HCT116 (cell line): ENCODE measurements at regions not wholly inside any gene's neighbourhood (a gene's known extent, or its start where the extent isn't known, plus 50 kb on each side); places are given as distances from the start of the nearest gene placed in this dataset.

Experiments
- CEBPB ChIP-seq: IDR thresholded peaks from 2 replicates; pipeline ENCODE4 v1.6.1; 2012; ENCODE audit warnings: low read depth
- ELF1 ChIP-seq: IDR thresholded peaks from 2 replicates; pipeline ENCODE4 v1.6.1; 2012; ENCODE audit warnings: low read depth, borderline replicate concordance
- EZH2 ChIP-seq: fragments of 200-600 bp; sonication (generic); IDR thresholded peaks from 2 replicates; pipeline ENCODE4 v1.6.1; 2017; ENCODE audit warnings: antibody characterized with exemption, mixed run types
- EZH2phosphoT487 ChIP-seq: fragments of 200-600 bp; IDR thresholded peaks from 2 replicates; pipeline ENCODE4 v1.6.1; 2018; ENCODE audit warnings: antibody characterized with exemption, borderline replicate concordance
- POLR2A ChIP-seq: IDR thresholded peaks from 2 replicates; pipeline ENCODE4 v1.7.0; 2011; ENCODE audit warnings: borderline replicate concordance; ENCODE audit not compliant: insufficient read depth, insufficient read length; ENCODE audit errors: extremely low read depth
- POLR2AphosphoS5 ChIP-seq: IDR thresholded peaks from 2 replicates; pipeline ENCODE4 v1.6.1; 2011; ENCODE audit warnings: mild to moderate bottlenecking, low read depth, low read length, moderate library complexity
- RAD21 ChIP-seq: IDR thresholded peaks from 2 replicates; pipeline ENCODE4 v1.6.1; 2012; ENCODE audit warnings: low read depth, mild to moderate bottlenecking
- YY1 ChIP-seq: IDR thresholded peaks from 2 replicates; pipeline ENCODE4 v1.6.1; 2011; ENCODE audit warnings: low read length, low read depth, moderate library complexity, mild to moderate bottlenecking; ENCODE audit not compliant: insufficient replicate concordance; ENCODE audit errors: extremely low read depth
- ZFX ChIP-seq: fragments of 450-650 bp; IDR thresholded peaks from 2 replicates; pipeline ENCODE4 v1.6.1; 2017
- ZNF274 ChIP-seq: fragments of 200-500 bp; sonication (Bioruptor generic); IDR thresholded peaks from 2 replicates; pipeline ENCODE4 v1.6.1; 2014; ENCODE audit warnings: mild to moderate bottlenecking, low read depth, low read length, inconsistent platforms
- TF ChIP-seq, protein P1 (sequence below), 3 experiments: fragments of 200-600 bp in 1 of 3; sonication (generic) in 1 of 3; IDR thresholded peaks in 2 of 3; conservative IDR thresholded peaks in 1 of 3; 2 replicates each; pipeline ENCODE4 v1.5.1; 2012 to 2017; ENCODE audit warnings: low read depth in 2 of 3, low read length in 2 of 3, antibody characterized with exemption in 1 of 3, borderline replicate concordance in 1 of 3, control low read depth in 1 of 3, mild to moderate bottlenecking in 1 of 3, mixed read lengths in 1 of 3, mixed run types in 1 of 3, moderate library complexity in 1 of 3; ENCODE audit not compliant: insufficient read depth in 1 of 3
- TF ChIP-seq, protein P2 (sequence below): IDR thresholded peaks from 2 replicates; pipeline ENCODE4 v1.6.1; 2012

DNA sequence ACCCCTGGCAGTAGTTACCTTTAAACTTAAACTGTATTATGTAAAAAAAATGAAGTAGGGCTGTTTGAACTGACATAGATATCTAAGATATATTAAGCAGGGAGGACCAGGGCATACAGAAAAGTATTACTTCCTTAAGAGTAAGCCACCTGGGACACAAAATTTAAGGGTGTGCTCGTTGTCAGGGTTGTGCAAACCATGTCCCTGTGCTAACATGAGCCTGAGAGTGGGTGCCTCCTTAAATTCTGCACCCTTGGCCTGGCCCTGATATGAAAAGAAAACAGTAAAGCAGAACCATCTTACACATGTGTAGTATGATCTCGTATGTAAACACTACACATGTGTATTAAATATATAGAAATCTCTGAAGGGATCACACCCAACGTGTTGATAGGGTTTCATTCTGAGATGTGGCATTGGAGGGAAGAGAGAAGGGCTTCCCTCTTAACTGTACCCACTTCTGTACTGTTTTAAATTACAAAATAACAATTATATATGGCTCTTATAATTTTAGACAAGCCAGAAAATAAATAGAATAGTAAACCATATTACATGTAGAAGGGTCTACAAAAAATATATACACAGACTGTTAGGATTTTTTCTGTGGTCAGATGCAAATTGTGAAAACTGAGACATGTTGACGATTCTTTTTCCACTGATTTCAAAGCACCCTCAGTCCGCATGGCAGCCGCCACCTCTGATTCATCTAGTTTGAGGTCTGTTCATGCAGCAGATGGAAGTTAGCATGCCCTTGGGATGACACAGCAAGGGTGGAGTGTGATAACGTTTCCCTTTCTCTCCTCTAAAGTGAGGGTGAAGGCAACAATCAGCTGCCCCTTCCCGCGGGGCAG lies 400.8 kb upstream of the PROK2 start:
- TF ChIP-seq CEBPB, result no peak
- TF ChIP-seq POLR2A, result no peak
- TF ChIP-seq, protein P1, sequence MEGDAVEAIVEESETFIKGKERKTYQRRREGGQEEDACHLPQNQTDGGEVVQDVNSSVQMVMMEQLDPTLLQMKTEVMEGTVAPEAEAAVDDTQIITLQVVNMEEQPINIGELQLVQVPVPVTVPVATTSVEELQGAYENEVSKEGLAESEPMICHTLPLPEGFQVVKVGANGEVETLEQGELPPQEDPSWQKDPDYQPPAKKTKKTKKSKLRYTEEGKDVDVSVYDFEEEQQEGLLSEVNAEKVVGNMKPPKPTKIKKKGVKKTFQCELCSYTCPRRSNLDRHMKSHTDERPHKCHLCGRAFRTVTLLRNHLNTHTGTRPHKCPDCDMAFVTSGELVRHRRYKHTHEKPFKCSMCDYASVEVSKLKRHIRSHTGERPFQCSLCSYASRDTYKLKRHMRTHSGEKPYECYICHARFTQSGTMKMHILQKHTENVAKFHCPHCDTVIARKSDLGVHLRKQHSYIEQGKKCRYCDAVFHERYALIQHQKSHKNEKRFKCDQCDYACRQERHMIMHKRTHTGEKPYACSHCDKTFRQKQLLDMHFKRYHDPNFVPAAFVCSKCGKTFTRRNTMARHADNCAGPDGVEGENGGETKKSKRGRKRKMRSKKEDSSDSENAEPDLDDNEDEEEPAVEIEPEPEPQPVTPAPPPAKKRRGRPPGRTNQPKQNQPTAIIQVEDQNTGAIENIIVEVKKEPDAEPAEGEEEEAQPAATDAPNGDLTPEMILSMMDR (IDR thresholded peaks at IDR 0.05 in 2 of 3, conservative IDR thresholded peaks at IDR 0.05 in 1 of 3; ENCODE audit: borderline replicate concordance in 1 of 3, insufficient read depth in 1 of 3, low read depth in 2 of 3, low read length in 2 of 3), result no peak
- no peak for TF ChIP-seq RAD21
- no peak for TF ChIP-seq EZH2
- TF ChIP-seq ZNF274, result no peak
- TF ChIP-seq ELF1, result no peak
- TF ChIP-seq POLR2AphosphoS5, result no peak
- no peak for TF ChIP-seq YY1
- TF ChIP-seq, protein P2, sequence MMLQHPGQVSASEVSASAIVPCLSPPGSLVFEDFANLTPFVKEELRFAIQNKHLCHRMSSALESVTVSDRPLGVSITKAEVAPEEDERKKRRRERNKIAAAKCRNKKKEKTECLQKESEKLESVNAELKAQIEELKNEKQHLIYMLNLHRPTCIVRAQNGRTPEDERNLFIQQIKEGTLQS, result no peak
- no peak for TF ChIP-seq ZFX
- TF ChIP-seq EZH2phosphoT487, result no peak
